Vagina (tissue), 2 donors: ENCODE measurements at regions not wholly inside any gene's neighbourhood (a gene's known extent, or its start where the extent isn't known, plus 50 kb on each side); places are given as distances from the start of the nearest gene placed in this dataset.

ENCODE experiments used
- DNase-seq, 2 donors: peaks; one replicate each; pipeline ENCODE4 v3.0.0-alpha.2; 2017; ENCODE audit errors: extremely low spot score in 2 of 2
- H3K27ac ChIP-seq: fragments of 200-600 bp; sonication (generic); one replicate; pipeline ENCODE4 v1.5.1; 2019
- H3K27me3 ChIP-seq: fragments of 200-600 bp; sonication (generic); one replicate; pipeline ENCODE4 v1.5.1; 2019
- H3K36me3 ChIP-seq, 2 donors: fragments of 200-600 bp; sonication (generic); one replicate each; pipeline ENCODE4 v1.5.1; 2017 to 2019
- H3K4me1 ChIP-seq: fragments of 200-600 bp; sonication (generic); one replicate; pipeline ENCODE4 v1.5.1; 2019
- H3K4me3 ChIP-seq, 2 donors: fragments of 200-600 bp; sonication (generic); 1 replicate in 1 of 2; 2 replicates in 1 of 2; pipeline ENCODE4 v1.5.1; 2016 to 2019
- H3K9me3 ChIP-seq: fragments of 200-600 bp; sonication (generic); one replicate; pipeline ENCODE4 v1.5.1; 2019
- CTCF ChIP-seq, 3 experiments: fragments of 450-650 bp in 2 of 3; fragments of 200-600 bp in 1 of 3; sonication (generic) in 1 of 3; IDR thresholded peaks; one replicate each; pipeline ENCODE4 v1.5.1; 2017 to 2019; ENCODE audit warnings: antibody characterized with exemption in 3 of 3, mild to moderate bottlenecking in 2 of 3, moderate library complexity in 2 of 3
- POLR2A ChIP-seq, 2 donors: fragments of 450-650 bp; IDR thresholded peaks; one replicate each; pipeline ENCODE4 v1.6.1; 2017; ENCODE audit warnings: antibody characterized with exemption in 2 of 2, mild to moderate bottlenecking in 2 of 2, moderate library complexity in 2 of 2
- POLR2AphosphoS5 ChIP-seq, 2 donors: sonication (generic); formaldehyde crosslinking; IDR thresholded peaks; one replicate each; pipeline ENCODE4 v1.9.0; 2017; ENCODE audit warnings: antibody characterized with exemption in 2 of 2, mild to moderate bottlenecking in 2 of 2, low read depth in 1 of 2; ENCODE audit not compliant: insufficient read depth in 1 of 2
- intact Hi-C: fragments of 100-400 bp; cut with DNase I; formaldehyde crosslinking; loops from one replicate; pipeline ENCODE4 v1.15.1; 2023

GRCh38 chr16:9508328-9508936 is 417.0 kb downstream of the HAPSTR1 start:
- no peak overlapping the region for H3K27ac ChIP-seq
- no peaks in the 10 kb centered on the region for H3K27me3 ChIP-seq
- intact Hi-C loops, result no loop called here
- no peak for DNase-seq
- TF ChIP-seq CTCF (IDR thresholded peaks at IDR 0.05) (no peak), POLR2A (IDR thresholded peaks at IDR 0.05) (no peak), POLR2AphosphoS5 (IDR thresholded peaks at IDR 0.05; ENCODE audit: insufficient read depth in 1 of 2, low read depth in 1 of 2) (no peak)
- H3K4me3 ChIP-seq, result no peak overlapping the region
- H3K9me3 ChIP-seq, result no peaks in the 10 kb centered on the region
- H3K4me1 ChIP-seq, result no peaks in the 10 kb centered on the region
- H3K36me3 ChIP-seq, result no peaks in the 10 kb centered on the region

GRCh38 chr16:9509663-9510062 is 418.2 kb downstream of the HAPSTR1 start:
- no peak overlapping the region for H3K4me3 ChIP-seq
- TF ChIP-seq CTCF (IDR thresholded peaks at IDR 0.05) (no peak), POLR2A (IDR thresholded peaks at IDR 0.05) (no peak), POLR2AphosphoS5 (IDR thresholded peaks at IDR 0.05; ENCODE audit: insufficient read depth in 1 of 2, low read depth in 1 of 2) (no peak)
- H3K27ac ChIP-seq, result no peak overlapping the region
- H3K36me3 ChIP-seq, result no peaks in the 10 kb centered on the region
- H3K4me1 ChIP-seq, result no peaks in the 10 kb centered on the region
- intact Hi-C loops, result no loop called here
- no peaks in the 10 kb centered on the region for H3K9me3 ChIP-seq
- no peak for DNase-seq
- H3K27me3 ChIP-seq, result no peaks in the 10 kb centered on the region

GRCh38 chr16:9511389-9511788 is 419.9 kb downstream of the HAPSTR1 start:
- TF ChIP-seq CTCF (IDR thresholded peaks at IDR 0.05) (no peak), POLR2A (IDR thresholded peaks at IDR 0.05) (no peak), POLR2AphosphoS5 (IDR thresholded peaks at IDR 0.05; ENCODE audit: insufficient read depth in 1 of 2, low read depth in 1 of 2) (no peak)
- intact Hi-C loops, result no loop called here
- H3K4me1 ChIP-seq, result no peaks in the 10 kb centered on the region
- no peak overlapping the region for H3K27ac ChIP-seq
- H3K27me3 ChIP-seq, result no peaks in the 10 kb centered on the region
- H3K4me3 ChIP-seq, result no peak overlapping the region
- DNase-seq, result no peak
- no peaks in the 10 kb centered on the region for H3K9me3 ChIP-seq
- no peaks in the 10 kb centered on the region for H3K36me3 ChIP-seq

GRCh38 chr16:9516444-9516843 is 425.0 kb downstream of the HAPSTR1 start:
- no peak overlapping the region for H3K27ac ChIP-seq
- no peak overlapping the region for H3K4me3 ChIP-seq
- DNase-seq, result no peak
- no peaks in the 10 kb centered on the region for H3K9me3 ChIP-seq
- H3K27me3 ChIP-seq, result no peaks in the 10 kb centered on the region
- TF ChIP-seq CTCF (IDR thresholded peaks at IDR 0.05) (no peak), POLR2A (IDR thresholded peaks at IDR 0.05) (no peak), POLR2AphosphoS5 (IDR thresholded peaks at IDR 0.05; ENCODE audit: insufficient read depth in 1 of 2, low read depth in 1 of 2) (no peak)
- no peaks in the 10 kb centered on the region for H3K36me3 ChIP-seq
- H3K4me1 ChIP-seq, result no peaks in the 10 kb centered on the region
- intact Hi-C loops, result no loop called here

- Histone ChIP-seq H3K9me3 (no peaks in the 10 kb centered on the region), H3K27ac (no peak overlapping the region), H3K27me3 (no peaks in the 10 kb centered on the region), H3K36me3 (no peaks in the 10 kb centered on the region), H3K4me3 (no peak overlapping the region), H3K4me1 (no peaks in the 10 kb centered on the region)
- intact Hi-C loops, result no loop called here
- no peak for TF ChIP-seq POLR2A (IDR thresholded peaks at IDR 0.05)
- no peak for TF ChIP-seq CTCF (IDR thresholded peaks at IDR 0.05)
- no peak for TF ChIP-seq POLR2AphosphoS5 (IDR thresholded peaks at IDR 0.05; ENCODE audit: insufficient read depth in 1 of 2, low read depth in 1 of 2)
- DNase-seq, result no peak
These were observed 426.6 kb downstream of the HAPSTR1 start for GRCh38 chr16:9518051-9518450.
